Type B pancreatic cell (in vitro differentiated cells): ENCODE measurements at regions not wholly inside any gene's neighbourhood (a gene's known extent, or its start where the extent isn't known, plus 50 kb on each side); places are given as distances from the start of the nearest gene placed in this dataset.

Source experiments
- DNase-seq: peaks from one replicate; pipeline ENCODE4 v3.0.0; 2021; ENCODE audit warnings: mixed read lengths; ENCODE audit not compliant: unreplicated experiment; ENCODE audit errors: extremely low spot score
- H3K27ac Mint-ChIP-seq: 2 replicates; pipeline ENCODE4 v1.8.0; 2021; ENCODE audit warnings: mild to moderate bottlenecking, mixed read lengths
- H3K27me3 Mint-ChIP-seq: 2 replicates; pipeline ENCODE4 v1.8.0; 2021; ENCODE audit warnings: mixed read lengths
- H3K36me3 Mint-ChIP-seq: 2 replicates; pipeline ENCODE4 v1.8.0; 2021; ENCODE audit warnings: mixed read lengths
- H3K4me1 Mint-ChIP-seq: one replicate; pipeline ENCODE4 v1.8.0; 2021; ENCODE audit warnings: mixed read lengths; ENCODE audit not compliant: unreplicated experiment
- H3K4me3 Mint-ChIP-seq: 2 replicates; pipeline ENCODE4 v1.8.0; 2021; ENCODE audit warnings: mild to moderate bottlenecking, mixed read lengths
- H3K9me3 Mint-ChIP-seq: 2 replicates; pipeline ENCODE4 v1.8.0; 2021; ENCODE audit warnings: mixed read lengths
- CTCF ChIP-seq: fragments of 200-600 bp; sonication (generic); conservative IDR thresholded peaks from 2 replicates; pipeline ENCODE4 v1.5.0; 2021; ENCODE audit warnings: antibody characterized with exemption, mild to moderate bottlenecking

GRCh38 chr12:105861227-105861626 lies 277.5 kb downstream of the NUAK1 start:
- DNase-seq, result no peak
- peaks cover 10% of the 10 kb centered on the region for H3K4me1 Mint-ChIP-seq
- H3K27me3 Mint-ChIP-seq, result peaks cover 28% of the 10 kb centered on the region
- H3K4me3 Mint-ChIP-seq, result no peak overlapping the region
- no peaks in the 10 kb centered on the region for H3K36me3 Mint-ChIP-seq
- no peak overlapping the region for H3K27ac Mint-ChIP-seq
- H3K9me3 Mint-ChIP-seq, result no peaks in the 10 kb centered on the region
- TF ChIP-seq CTCF, result no peak

GRCh38 chr12:105862163-105862821 lies 276.5 kb downstream of the NUAK1 start:
- TF ChIP-seq CTCF, result no peak
- DNase-seq, result no peak
- Mint-ChIP-seq H3K4me1 (peaks cover 10% of the 10 kb centered on the region), H3K27me3 (peaks cover 23% of the 10 kb centered on the region), H3K4me3 (no peak overlapping the region), H3K9me3 (no peaks in the 10 kb centered on the region), H3K27ac (no peak overlapping the region), H3K36me3 (no peaks in the 10 kb centered on the region)

- DNase-seq, result no peak
- TF ChIP-seq CTCF, result no peak
- H3K4me1 Mint-ChIP-seq, result peaks cover 10% of the 10 kb centered on the region
- H3K4me3 Mint-ChIP-seq, result no peak overlapping the region
- peaks cover 21% of the 10 kb centered on the region for H3K27me3 Mint-ChIP-seq
- no peaks in the 10 kb centered on the region for H3K36me3 Mint-ChIP-seq
- H3K27ac Mint-ChIP-seq, result no peak overlapping the region
- no peaks in the 10 kb centered on the region for H3K9me3 Mint-ChIP-seq
These were observed 274.4 kb downstream of the NUAK1 start for GRCh38 chr12:105864316-105864715.

- TF ChIP-seq CTCF, result no peak
- no peaks in the 10 kb centered on the region for H3K9me3 Mint-ChIP-seq
- no peak for DNase-seq
- no peaks in the 10 kb centered on the region for H3K36me3 Mint-ChIP-seq
- H3K27me3 Mint-ChIP-seq, result peaks cover 21% of the 10 kb centered on the region
- H3K27ac Mint-ChIP-seq, result no peak overlapping the region
- no peak overlapping the region for H3K4me3 Mint-ChIP-seq
- peaks cover 10% of the 10 kb centered on the region for H3K4me1 Mint-ChIP-seq
These were observed 273.9 kb downstream of the NUAK1 start for GRCh38 chr12:105864901-105865300.

- Mint-ChIP-seq H3K27ac (no peak overlapping the region), H3K27me3 (peaks cover 21% of the 10 kb centered on the region), H3K4me1 (peaks cover 6% of the 10 kb centered on the region), H3K4me3 (no peak overlapping the region), H3K36me3 (no peaks in the 10 kb centered on the region), H3K9me3 (no peaks in the 10 kb centered on the region)
- no peak for TF ChIP-seq CTCF
- DNase-seq, result no peak
These were observed 272.9 kb downstream of the NUAK1 start for GRCh38 chr12:105865886-105866285.

GRCh38 chr12:105874121-105874520 lies 264.6 kb downstream of the NUAK1 start:
- H3K27me3 Mint-ChIP-seq, result peaks cover 5% of the 10 kb centered on the region
- no peak for TF ChIP-seq CTCF
- no peaks in the 10 kb centered on the region for H3K4me1 Mint-ChIP-seq
- no peaks in the 10 kb centered on the region for H3K36me3 Mint-ChIP-seq
- DNase-seq, result no peak
- H3K9me3 Mint-ChIP-seq, result peaks cover 6% of the 10 kb centered on the region
- no peak overlapping the region for H3K27ac Mint-ChIP-seq
- H3K4me3 Mint-ChIP-seq, result no peak overlapping the region
